ENCODE measurements at regions not wholly inside any gene's neighbourhood (a gene's known extent, or its start where the extent isn't known, plus 50 kb on each side); places are given as distances from the start of the nearest gene placed in this dataset.
A peak's percentile ranks its signal among the peaks of the same experiment; 100 is the strongest.

DNA sequence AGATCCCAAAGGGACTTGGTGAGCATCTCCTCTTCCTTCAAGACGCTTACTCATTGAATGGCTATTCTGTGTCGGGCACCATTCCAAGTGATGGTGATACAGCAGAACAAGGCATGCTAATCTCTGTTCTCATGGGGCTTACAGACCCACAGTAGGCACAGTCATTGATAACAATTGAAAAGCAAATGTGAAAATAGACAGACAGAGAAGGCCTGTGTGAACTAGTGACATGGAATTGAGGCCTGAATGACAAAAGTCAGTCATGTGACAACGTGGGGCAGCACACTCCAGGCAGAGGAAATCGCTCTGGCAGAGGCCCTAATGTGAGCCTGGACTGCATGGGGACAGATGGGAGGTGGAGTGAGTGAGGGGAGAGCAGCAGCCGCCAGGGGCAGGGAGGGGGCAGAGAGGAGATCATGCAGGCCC lies 70.7 kb upstream of the CPLX2 start:
- H3K9me3 ChIP-seq = no peaks in the 10 kb centered on the region
- no peak overlapping the region for H3K4me3 ChIP-seq
- peaks cover 30% of the 10 kb centered on the region for H3K27me3 ChIP-seq
- peak; percentile 65 for DNase-seq
- H3K36me3 ChIP-seq = no peaks in the 10 kb centered on the region

DNA sequence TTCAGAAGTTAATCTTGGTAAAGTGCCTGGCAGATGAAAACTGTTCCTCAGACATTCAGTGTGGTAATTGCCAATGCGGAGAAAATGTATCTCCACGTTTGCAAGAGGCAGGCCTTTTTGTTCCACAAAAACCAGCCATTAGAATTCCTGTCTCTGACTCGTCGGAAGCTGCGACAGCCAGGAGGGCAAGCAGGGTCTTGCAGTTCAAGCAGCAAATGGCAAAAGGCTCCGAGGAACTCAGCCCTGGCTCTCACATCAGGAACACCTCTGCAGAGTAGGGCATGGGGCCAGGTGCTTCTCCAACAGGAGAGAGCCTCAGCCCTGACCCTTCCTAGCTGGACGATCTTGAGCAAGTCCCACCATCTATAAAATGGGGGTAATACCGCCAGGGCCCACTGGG lies 69.0 kb upstream of the CPLX2 start:
- peaks cover 15% of the 10 kb centered on the region; the same call in 1 of the 2 replicates for H3K27me3 ChIP-seq
- DNase-seq = no peak
- no peaks in the 10 kb centered on the region for H3K9me3 ChIP-seq
- H3K36me3 ChIP-seq = no peaks in the 10 kb centered on the region
- H3K4me3 ChIP-seq = no peak overlapping the region

DNA sequence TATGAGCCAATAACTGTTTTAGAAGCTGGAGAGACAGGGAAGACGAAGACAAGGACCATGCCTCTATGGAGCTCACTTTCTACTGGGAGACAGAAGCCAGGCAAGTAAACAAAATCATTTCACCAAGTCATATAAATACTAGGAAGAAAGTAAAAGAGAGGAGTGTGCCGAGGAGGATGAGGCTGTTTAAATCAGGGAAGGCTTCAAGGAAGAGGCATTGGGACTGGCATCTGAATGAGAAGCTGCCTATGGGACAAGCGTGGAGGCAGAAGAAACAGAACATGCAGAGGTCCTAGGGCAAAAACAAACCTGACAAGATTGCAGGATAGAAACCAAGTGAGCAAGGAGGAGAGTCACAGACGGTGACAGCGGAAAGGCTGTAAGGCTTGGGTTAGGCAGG lies 68.1 kb upstream of the CPLX2 start:
- no peak overlapping the region for H3K4me3 ChIP-seq
- no peaks in the 10 kb centered on the region for H3K9me3 ChIP-seq
- peaks cover 11% of the 10 kb centered on the region; the same call in 1 of the 2 replicates for H3K27me3 ChIP-seq
- H3K36me3 ChIP-seq = no peaks in the 10 kb centered on the region
- no peak for DNase-seq

DNA sequence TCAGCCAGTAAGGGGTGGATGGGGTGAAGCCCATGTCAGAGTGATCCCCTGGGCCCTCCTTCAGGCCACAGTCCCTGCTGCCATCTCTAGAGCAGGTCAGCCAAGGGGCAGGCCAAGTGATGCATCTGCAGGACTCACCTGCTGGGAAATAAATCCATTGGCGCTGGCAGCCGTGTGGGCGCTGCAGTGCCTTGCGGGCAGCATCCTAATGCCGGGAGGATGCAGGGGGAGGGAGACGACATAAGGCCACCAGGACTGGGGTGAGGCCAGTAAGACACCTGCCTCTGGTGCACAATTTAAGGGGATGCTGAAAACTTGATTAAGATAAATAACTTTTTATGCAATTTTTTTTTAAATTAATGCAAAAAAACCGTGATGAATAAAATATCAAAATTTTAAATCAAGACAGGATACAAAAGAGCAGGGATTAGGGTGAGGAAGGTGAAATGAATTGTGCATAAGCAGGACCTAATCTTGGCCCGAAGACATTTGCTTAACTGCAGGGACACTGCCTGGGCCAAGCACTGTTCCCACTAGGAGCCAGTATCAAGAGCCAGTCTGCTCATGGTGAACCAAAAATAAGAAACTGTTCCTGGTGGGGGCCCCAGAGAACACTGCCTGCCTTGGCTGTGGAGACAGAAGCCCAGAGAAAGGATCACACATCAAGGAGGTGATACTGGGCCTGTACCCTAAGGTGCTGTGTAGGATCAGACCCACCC lies 67.5 kb upstream of the CPLX2 start:
- Histone ChIP-seq H3K9me3 (no peaks in the 10 kb centered on the region), H3K27me3 (peaks cover 11% of the 10 kb centered on the region; the same call in 1 of the 2 replicates), H3K36me3 (no peaks in the 10 kb centered on the region), H3K4me3 (no peak overlapping the region)
- no peak for DNase-seq

DNA sequence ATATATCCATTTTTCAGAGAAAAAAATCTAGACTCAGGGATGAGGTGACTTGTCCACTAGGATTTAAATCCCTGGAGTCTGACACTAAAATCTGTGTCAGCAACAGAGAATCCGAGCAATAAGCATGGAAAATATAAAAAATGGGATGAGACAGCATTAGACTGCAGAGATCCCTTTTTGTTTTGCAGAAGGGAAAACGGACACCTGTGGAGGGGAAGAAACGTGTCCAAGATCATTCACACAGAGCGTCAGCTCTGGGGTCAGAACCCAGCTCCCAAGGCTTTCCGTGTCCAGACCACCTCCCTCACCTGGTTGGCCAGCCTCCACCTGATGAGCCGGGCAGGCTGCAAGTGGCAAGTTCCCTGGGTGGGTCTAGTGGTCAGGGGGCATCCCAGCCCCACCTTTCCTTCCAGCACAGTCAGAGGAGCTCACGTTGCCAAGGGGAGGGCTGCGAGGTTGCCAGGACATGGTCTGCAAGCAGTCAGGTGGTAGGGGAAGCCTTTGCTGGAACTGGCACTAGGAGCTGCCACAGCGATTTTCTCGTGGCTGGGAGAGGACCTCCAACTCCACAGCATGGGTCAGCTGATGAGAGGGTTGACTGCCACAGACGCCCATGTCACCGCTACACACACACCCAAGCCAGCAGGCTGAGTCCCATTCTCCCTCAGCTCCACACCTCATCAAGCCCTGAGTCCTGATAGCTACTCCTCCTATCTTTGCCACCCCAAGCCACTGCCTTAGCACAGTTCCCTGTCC lies 65.9 kb upstream of the CPLX2 start:
- Histone ChIP-seq H3K4me3 (no peak overlapping the region), H3K36me3 (no peaks in the 10 kb centered on the region), H3K9me3 (no peaks in the 10 kb centered on the region), H3K27me3 (peaks cover 11% of the 10 kb centered on the region; the same call in 1 of the 2 replicates)
- no peak for DNase-seq

DNA sequence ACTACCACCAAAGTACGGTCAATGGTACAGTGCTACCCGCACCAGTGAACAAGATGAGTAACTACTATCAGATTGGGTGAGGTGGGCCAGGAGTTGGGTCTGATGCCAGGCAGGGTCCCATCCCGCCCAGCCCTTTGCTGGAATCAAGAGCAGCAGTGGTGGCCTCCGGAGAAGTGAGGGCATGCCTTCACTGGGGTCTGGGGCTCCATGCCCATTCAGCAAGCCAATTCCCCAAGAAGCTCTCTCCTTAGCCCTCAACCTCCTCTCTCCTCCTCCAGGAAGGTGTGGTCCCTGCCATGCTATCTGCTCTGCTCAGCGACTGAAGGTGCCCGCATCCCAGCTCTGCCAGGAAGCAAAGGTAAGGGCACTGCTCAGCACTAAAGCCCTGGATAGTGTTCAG lies 62.7 kb upstream of the CPLX2 start:
- Histone ChIP-seq H3K9me3 (no peaks in the 10 kb centered on the region), H3K36me3 (no peaks in the 10 kb centered on the region), H3K4me3 (no peak overlapping the region), H3K27me3 (peaks cover 9% of the 10 kb centered on the region; the same call in 1 of the 2 replicates)
- DNase-seq = no peak

DNA sequence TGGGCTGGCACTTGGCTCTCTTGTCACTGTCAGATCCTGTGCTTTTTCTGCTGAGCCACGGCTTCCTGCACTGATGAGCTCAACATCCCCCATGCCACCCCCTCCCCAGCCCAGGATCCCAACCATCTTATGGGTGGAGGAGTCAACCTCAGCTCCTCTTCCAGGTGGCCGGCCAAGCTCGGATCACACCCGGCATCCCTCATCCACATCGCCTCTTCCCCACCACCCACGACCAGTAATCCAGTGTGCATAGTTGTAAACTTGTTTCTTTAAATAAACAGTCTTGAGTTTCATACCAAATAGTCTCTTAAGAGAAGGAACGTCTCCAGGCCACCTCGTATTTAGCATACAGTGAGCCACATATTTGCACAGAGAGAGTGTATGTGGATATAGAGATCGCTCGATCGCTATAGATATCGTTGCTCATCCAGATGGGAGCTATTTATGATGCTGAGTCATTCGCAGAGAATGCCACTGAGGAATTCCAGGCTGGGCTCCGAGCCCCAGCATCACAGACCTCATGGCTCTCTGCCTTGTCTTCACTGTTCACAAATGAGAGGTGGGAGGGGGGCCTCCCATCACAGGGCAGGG lies 61.8 kb upstream of the CPLX2 start:
- no peaks in the 10 kb centered on the region for H3K9me3 ChIP-seq
- no peaks in the 10 kb centered on the region for H3K36me3 ChIP-seq
- H3K27me3 ChIP-seq = peaks cover 9% of the 10 kb centered on the region; the same call in 1 of the 2 replicates
- peak; percentile 93 for DNase-seq
- H3K4me3 ChIP-seq = no peak overlapping the region

DNA sequence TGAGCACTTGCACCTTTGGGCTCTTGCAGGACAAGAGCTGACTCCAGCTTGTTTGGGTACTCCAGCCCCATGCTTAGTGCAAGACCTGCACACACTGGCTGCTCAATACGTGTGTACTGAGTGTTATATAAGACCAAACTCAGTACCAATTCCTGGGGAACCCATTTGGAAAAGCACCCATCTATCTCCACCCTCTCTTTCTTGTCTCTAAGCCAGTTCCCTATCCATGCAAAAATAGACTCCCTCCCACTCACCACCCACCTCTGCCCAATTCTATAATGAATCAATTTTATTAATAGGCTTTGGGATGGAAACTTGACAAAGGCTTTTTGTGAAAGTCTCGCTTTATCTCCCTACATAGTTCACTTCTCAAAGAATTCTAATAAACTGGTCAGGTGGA lies 60.9 kb upstream of the CPLX2 start:
- Histone ChIP-seq H3K9me3 (no peaks in the 10 kb centered on the region), H3K27me3 (peaks cover 2% of the 10 kb centered on the region; the same call in 1 of the 2 replicates), H3K4me3 (no peak overlapping the region), H3K36me3 (no peaks in the 10 kb centered on the region)
- DNase-seq = no peak

DNA sequence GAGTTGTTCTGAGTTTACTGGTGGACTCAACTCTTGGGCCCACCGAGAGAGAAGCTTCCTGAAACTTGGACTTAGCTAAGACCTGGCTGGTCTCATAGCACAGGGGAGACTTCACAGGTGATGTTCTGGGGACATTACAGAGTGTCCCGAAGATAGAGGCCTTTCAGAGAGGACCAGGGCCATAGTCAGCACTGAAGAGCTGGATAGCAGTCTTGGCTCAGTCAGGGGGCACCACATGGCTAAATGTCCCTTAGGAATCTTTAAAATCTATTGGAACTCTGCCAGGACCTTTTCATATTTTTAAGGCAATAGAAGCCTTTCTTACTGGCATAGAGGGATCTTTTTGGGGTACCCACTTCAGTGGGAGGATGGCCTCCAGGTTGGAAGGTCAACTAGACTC lies 59.8 kb upstream of the CPLX2 start:
- Histone ChIP-seq H3K4me3 (no peak overlapping the region), H3K27me3 (no peaks in the 10 kb centered on the region; the same call in 1 of the 2 replicates), H3K36me3 (no peaks in the 10 kb centered on the region), H3K9me3 (no peaks in the 10 kb centered on the region)
- DNase-seq = no peak

DNA sequence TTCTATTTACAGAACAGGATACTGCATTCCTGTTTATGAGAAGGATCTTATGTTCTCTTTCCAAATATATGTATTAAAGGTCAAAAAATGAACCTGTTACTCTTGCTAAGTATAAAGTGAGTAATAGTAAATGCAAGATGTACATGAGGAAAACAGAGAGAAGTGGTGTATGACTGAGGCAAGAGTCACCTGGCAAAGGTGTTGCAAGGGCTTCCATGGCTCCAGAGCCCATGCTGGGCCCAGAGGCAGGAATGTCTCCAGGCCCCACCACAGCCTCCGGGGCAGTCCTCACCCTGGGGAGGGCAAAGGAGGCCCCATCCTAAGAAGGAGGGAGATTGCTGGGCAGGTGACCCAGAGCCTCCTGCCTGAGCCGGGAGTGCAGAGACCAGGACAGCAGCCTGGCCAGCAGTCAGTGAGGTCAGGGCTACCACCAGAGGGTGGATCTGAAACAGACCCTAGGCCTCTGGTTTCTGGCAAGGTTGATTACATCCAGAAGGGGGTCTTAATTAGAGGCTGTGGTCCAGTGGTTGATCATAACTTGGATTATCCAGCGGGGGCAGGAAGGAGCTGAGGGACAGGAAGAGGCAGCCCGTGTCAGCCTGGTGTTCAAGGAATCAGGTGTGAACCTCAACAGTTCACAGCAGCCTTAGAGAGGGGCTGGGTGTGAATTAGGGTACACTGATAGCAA lies 57.3 kb upstream of the CPLX2 start:
- Histone ChIP-seq H3K4me3 (no peak overlapping the region), H3K36me3 (no peaks in the 10 kb centered on the region), H3K27me3 (no peaks in the 10 kb centered on the region; the same call in 1 of the 2 replicates), H3K9me3 (no peaks in the 10 kb centered on the region)
- peak; percentile 21 for DNase-seq

DNA sequence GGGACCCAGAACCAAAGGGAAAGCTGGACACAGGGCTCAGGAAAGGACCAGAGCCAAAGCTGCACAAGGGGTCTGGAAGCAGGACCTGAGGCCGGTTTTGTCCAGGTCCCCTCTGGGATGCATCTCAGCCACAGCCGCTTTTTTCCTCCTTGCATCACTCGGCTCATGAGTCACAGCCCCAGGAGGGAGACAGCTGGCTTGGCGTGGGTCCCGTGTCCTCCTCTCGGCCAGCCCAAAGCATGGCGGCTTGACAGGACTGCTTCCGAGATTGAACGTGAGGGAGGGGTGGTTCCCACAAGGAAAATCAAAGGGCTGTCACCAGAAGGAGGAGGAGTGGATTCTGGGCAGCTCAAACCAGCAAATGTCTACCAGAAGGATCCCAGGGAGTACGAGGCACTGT lies 56.7 kb upstream of the CPLX2 start:
- Histone ChIP-seq H3K36me3 (no peaks in the 10 kb centered on the region), H3K4me3 (no peak overlapping the region), H3K9me3 (no peaks in the 10 kb centered on the region), H3K27me3 (no peaks in the 10 kb centered on the region; the same call in 1 of the 2 replicates)
- peak; percentile 95 for DNase-seq

DNA sequence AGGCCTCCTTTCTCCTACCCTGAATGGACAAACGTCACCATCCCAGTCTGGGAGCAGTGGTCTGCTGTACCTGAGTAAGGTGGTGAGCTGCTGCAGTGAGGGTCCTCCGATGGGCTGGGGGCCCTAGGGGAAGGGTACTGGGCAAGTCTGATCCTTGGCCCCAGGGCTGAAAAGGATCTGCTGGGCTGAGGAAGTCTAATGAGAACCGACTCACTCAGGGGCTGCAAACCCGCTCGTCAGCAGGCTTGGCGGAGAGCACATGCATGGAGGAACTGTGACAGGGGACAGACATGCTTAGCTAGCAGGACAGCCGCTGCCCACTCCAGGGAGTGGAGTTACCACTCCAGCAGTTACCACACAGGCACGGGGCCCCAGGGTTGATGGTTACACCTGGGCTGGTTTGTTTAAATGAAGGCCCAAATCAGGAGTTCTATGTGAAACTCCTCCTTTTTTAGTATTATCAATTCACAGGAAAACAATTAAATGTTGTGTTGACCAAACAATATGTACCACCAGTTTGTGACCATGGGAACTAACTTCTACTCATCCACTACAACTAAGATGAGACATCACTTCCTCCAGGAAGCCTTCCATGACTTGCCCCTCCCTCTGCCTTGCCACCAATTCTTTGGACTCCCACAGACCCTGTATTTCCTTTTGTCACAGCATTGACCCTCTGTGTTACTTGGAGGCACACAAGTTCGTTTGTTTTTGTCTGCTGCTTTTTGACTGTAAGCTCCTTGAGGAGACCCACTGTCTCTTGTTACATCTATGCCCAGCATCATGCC lies 56.1 kb upstream of the CPLX2 start:
- no peaks in the 10 kb centered on the region for H3K36me3 ChIP-seq
- no peak for DNase-seq
- no peaks in the 10 kb centered on the region for H3K9me3 ChIP-seq
- no peaks in the 10 kb centered on the region; the same call in 1 of the 2 replicates for H3K27me3 ChIP-seq
- no peak overlapping the region for H3K4me3 ChIP-seq

DNA sequence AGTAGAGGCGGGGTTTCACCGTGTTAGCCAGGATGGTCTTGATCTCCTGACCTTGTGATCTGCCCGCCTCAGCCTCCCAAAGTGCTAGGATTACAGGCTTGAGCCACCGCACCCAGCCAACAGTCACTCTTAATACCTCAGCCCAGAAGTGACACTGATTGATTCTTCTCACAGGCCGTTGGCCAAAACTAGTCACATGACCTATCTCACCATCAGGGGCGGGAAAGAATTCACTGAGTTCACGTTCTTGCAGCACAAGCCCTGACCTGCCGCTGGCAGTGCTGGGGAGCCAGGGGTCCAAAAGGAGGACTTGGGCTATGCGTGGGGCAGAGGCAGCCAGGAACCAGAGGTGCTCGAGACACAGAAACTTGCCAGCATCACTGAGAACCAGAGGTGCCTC lies 55.0 kb upstream of the CPLX2 start:
- H3K36me3 ChIP-seq = no peaks in the 10 kb centered on the region
- no peaks in the 10 kb centered on the region for H3K9me3 ChIP-seq
- no peak for DNase-seq
- H3K4me3 ChIP-seq = no peak overlapping the region
- no peaks in the 10 kb centered on the region; the same call in 1 of the 2 replicates for H3K27me3 ChIP-seq

DNA sequence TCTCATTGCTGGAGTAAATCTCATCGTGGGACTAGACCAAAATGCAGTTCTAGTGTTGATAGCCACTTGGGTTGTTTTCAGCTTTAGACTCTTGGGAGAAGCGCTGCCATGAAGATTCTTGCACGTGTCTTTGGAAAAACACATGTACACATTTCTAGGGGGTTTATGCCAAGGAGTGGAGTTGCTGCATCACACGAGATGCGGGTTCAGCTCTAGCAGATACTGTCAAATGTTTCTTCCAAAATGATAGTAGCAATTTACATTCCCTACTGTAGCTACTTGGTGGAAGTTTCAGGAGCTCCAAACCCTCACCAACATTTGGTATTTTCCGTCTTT lies 52.3 kb upstream of the CPLX2 start:
- DNase-seq = no peak
- no peaks in the 10 kb centered on the region for H3K9me3 ChIP-seq
- H3K4me3 ChIP-seq = no peak overlapping the region
- H3K27me3 ChIP-seq = no peaks in the 10 kb centered on the region; the same call in 1 of the 2 replicates
- no peaks in the 10 kb centered on the region for H3K36me3 ChIP-seq

DNA sequence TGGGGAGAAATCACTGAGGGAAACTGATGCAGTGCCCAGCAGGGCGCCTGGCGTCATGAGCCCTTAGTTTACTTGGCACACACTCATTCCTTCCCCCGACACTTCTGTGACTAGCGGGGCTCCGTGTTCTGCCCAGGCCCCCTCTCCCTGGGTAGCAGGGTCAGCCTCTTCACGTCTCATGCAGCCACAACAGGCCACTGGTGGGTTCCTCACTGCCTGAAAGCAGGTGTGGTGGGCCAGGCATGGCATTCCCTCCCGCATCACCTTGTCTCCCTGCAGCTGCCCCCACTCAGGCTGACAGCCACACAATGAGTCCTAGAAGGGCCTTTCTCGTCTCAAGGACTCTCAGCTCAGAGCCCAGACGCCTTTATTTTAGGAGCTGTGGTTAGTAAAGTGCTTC lies 51.1 kb upstream of the CPLX2 start:
- Histone ChIP-seq H3K36me3 (no peaks in the 10 kb centered on the region), H3K9me3 (no peaks in the 10 kb centered on the region), H3K27me3 (no peaks in the 10 kb centered on the region; the same call in 1 of the 2 replicates), H3K4me3 (no peak overlapping the region)
- no peak for DNase-seq
